ENCODE measurements at regions not wholly inside any gene's neighbourhood (a gene's known extent, or its start where the extent isn't known, plus 50 kb on each side); places are given as distances from the start of the nearest gene placed in this dataset.
"Not testable (repeated sequence)": the region's sequence is repeated elsewhere in the genome, so short reads cannot be mapped to it uniquely, and the experiment has no call there.

DNA sequence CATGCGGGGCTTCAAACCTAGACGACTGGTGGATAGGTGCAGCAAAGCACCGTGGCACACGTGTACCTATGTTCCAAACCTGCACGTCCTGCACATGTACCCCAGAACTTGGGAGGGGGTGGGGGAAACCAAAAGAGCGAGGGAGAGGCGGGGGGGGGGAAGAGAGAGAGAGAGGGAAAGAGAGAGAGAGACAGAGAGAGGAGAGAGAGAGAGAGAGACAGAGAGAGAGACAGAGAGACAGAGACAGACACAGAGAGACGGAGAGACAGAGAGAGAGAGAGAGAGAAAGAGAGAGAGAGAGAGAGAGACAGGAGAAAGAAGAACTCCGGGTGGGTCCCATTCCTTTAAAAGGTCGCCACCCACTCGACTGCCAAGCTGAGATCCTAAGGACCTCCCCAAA, 55.9 kb upstream of the RNU2-1 start:
- H3K4me3 ChIP-seq; H4K20me1 ChIP-seq; H3K9me3 ChIP-seq (replicated peaks in 1 of 11); H3K4me2 ChIP-seq; H3K36me3 ChIP-seq; H3K27me3 ChIP-seq; H3K27ac ChIP-seq; H3K4me1 ChIP-seq; H3K9ac ChIP-seq: not testable (repeated sequence)

DNA sequence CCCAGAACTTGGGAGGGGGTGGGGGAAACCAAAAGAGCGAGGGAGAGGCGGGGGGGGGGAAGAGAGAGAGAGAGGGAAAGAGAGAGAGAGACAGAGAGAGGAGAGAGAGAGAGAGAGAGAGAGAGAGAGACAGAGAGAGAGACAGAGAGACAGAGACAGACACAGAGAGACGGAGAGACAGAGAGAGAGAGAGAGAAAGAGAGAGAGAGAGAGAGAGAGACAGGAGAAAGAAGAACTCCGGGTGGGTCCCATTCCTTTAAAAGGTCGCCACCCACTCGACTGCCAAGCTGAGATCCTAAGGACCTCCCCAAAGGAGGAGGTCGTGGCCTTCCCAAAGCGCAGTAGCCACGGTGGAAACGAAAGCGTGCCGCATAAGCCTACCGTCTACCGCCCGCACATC, 49.8 kb upstream of the RNU2-1 start:
- H3K4me2 ChIP-seq; H3K27ac ChIP-seq; H3K4me3 ChIP-seq; H3K4me1 ChIP-seq; H3K9ac ChIP-seq; H3K36me3 ChIP-seq; H3K27me3 ChIP-seq; H3K9me3 ChIP-seq (replicated peaks in 1 of 11); H4K20me1 ChIP-seq: not testable (repeated sequence)
